ENCODE measurements at regions not wholly inside any gene's neighbourhood (a gene's known extent, or its start where the extent isn't known, plus 50 kb on each side); places are given as distances from the start of the nearest gene placed in this dataset.

GRCh38 chr1:39102537-39103327 is 76.6 kb downstream of the NDUFS5 start:
- Mint-ChIP-seq H3K27me3 (ENCODE audit: low read depth) (peaks cover 3% of the 10 kb centered on the region), H3K36me3 (ENCODE audit: low read depth) (no peaks in the 10 kb centered on the region), H3K9me3 (no peaks in the 10 kb centered on the region), H3K4me3 (peak overlapping the region; percentile 87), H3K4me1 (peaks cover 38% of the 10 kb centered on the region), H3K27ac (ENCODE audit: unreplicated experiment) (peak overlapping the region; percentile 68)
- TF ChIP-seq, protein P1, sequence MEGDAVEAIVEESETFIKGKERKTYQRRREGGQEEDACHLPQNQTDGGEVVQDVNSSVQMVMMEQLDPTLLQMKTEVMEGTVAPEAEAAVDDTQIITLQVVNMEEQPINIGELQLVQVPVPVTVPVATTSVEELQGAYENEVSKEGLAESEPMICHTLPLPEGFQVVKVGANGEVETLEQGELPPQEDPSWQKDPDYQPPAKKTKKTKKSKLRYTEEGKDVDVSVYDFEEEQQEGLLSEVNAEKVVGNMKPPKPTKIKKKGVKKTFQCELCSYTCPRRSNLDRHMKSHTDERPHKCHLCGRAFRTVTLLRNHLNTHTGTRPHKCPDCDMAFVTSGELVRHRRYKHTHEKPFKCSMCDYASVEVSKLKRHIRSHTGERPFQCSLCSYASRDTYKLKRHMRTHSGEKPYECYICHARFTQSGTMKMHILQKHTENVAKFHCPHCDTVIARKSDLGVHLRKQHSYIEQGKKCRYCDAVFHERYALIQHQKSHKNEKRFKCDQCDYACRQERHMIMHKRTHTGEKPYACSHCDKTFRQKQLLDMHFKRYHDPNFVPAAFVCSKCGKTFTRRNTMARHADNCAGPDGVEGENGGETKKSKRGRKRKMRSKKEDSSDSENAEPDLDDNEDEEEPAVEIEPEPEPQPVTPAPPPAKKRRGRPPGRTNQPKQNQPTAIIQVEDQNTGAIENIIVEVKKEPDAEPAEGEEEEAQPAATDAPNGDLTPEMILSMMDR (conservative IDR thresholded peaks at IDR 0.05) = peak; percentile 76
- DNase-seq (ENCODE audit: low read depth, low spot score) = peak; percentile 31

DNA sequence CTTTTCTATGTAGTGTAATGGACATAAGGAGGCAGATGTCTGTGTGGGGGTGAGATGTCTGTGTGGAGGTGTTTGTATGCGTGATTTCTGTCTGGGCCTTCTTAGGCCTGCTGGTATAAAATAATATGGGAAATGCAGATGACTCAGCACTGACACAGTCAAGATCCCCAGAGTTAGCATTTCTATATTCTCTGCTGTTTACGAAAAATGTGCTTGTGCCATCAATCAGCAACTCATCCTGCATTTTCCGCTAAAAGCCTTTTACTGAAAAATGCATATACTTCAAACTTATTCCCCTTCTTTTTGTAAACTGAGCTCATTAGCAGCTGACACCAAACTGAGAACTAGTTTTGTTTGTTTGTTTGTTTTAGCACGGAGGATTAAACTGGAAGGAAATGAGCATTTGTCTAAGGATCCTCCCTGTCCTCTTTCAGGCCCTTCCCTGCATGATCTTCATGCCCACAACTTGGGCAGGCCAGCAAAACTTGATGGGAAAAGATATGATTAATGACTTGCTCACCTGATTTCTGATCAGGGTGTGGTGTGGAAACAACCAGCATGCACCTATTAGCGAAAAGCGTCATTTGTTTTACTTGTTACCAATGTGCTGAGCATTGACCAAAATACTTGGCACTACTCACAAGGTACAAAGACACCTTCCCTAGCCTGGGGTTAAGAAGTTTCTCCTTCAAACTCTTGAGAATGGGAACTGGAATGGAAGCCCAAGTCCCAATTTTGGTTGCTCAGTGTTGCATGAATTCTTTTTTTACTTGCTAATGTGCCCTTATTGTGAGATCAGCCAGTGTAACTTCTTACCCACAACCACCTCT is 77.4 kb downstream of the NDUFS5 start:
- TF ChIP-seq, protein P1 (conservative IDR thresholded peaks at IDR 0.05) = no peak
- no peak for DNase-seq (ENCODE audit: low read depth, low spot score)
- Mint-ChIP-seq H3K27me3 (ENCODE audit: low read depth) (peaks cover 3% of the 10 kb centered on the region), H3K9me3 (no peaks in the 10 kb centered on the region), H3K4me3 (peak overlapping the region; percentile 87), H3K36me3 (ENCODE audit: low read depth) (no peaks in the 10 kb centered on the region), H3K4me1 (peaks cover 33% of the 10 kb centered on the region), H3K27ac (ENCODE audit: unreplicated experiment) (peak overlapping the region; percentile 89)

GRCh38 chr1:39104158-39105060 is 78.3 kb downstream of the NDUFS5 start:
- H3K4me3 Mint-ChIP-seq = peak overlapping the region; percentile 87
- H3K27me3 Mint-ChIP-seq (ENCODE audit: low read depth) = peaks cover 3% of the 10 kb centered on the region
- peaks cover 29% of the 10 kb centered on the region for H3K4me1 Mint-ChIP-seq
- peak overlapping the region; percentile 97 for H3K27ac Mint-ChIP-seq (ENCODE audit: unreplicated experiment)
- TF ChIP-seq, protein P1 (conservative IDR thresholded peaks at IDR 0.05) = no peak
- no peaks in the 10 kb centered on the region for H3K9me3 Mint-ChIP-seq
- peak; percentile 57 for DNase-seq (ENCODE audit: low read depth, low spot score)
- H3K36me3 Mint-ChIP-seq (ENCODE audit: low read depth) = no peaks in the 10 kb centered on the region

DNA sequence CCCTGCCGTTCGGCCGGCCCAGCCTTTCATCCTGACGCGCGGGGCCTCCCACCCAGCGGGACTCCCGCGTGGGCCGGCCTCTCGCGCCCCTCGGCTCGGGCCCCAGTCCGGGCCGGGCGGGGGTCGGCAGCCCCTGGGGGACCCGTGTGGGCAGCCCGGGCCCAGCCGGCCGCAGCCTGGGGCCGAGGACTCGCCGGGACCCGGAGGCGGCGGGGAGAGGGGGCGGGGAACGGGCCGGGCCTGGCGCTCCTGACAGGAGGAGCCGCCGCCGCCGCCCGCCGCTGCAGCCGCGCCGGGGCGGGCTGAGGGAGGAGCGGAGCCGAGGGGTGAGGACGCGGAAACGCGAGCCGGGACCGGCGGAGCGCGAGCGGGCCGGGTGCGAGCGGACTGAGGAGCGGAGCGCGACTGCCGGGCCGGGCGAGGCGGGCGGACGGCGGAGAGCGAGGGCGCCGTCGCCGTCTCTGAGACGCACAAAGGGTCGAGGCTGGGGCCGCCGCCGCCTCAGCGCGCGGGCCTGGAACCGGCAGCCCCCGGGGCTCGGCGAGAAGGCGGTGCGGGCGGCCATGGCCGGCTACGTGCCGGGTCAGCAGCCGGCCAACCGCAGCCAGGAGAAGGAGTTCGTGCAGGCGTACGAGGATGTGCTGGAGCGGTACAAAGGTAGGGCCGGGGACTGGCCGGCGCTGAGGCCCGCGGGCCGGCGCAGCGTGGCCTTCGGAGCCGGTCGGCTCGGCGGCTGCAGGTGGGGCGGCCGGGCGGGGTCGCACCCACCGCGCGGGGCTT is 79.1 kb downstream of the NDUFS5 start:
- Mint-ChIP-seq H3K4me1 (peaks cover 29% of the 10 kb centered on the region), H3K27me3 (ENCODE audit: low read depth) (peaks cover 3% of the 10 kb centered on the region), H3K27ac (ENCODE audit: unreplicated experiment) (no peak overlapping the region), H3K36me3 (ENCODE audit: low read depth) (no peaks in the 10 kb centered on the region), H3K4me3 (peak overlapping the region; percentile 41), H3K9me3 (no peaks in the 10 kb centered on the region)
- peak; percentile 58 for DNase-seq (ENCODE audit: low read depth, low spot score)
- TF ChIP-seq, protein P1 (conservative IDR thresholded peaks at IDR 0.05) = no peak
